ENCODE measurements at regions not wholly inside any gene's neighbourhood (a gene's known extent, or its start where the extent isn't known, plus 50 kb on each side); places are given as distances from the start of the nearest gene placed in this dataset.

DNA sequence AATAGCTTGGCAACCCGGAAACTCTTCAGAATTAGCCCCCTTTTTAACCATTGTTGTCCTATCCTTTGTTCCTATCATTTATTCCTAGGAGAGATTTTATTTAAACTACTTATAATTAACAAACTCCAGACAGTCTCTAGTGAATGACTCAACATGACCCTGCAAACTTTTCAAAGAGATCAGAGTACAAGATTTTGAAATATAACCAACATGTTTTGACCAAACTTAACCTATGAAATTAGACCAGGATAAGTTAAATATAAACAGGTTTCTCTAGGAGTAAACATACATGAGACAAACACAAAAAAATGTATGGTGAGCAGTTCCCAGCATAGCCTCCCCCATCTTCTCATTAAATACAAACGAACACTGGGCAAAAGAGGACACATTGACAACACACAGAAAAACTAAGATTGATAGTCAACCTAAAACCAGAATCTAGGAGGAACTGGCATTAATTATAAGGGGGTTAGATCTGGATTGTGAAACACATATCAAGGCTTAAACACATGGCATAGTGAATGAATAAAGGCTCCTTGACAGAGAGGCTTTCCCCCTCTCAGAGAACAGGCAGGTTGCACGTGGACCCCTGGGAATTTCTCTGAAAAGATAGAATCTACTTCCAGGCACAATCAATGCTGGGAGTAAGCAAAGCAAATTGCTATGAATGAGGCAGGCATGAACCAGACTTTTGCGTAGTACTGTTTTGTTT is 284.1 kb downstream of the IRS1 start:
- TF ChIP-seq, protein P1, sequence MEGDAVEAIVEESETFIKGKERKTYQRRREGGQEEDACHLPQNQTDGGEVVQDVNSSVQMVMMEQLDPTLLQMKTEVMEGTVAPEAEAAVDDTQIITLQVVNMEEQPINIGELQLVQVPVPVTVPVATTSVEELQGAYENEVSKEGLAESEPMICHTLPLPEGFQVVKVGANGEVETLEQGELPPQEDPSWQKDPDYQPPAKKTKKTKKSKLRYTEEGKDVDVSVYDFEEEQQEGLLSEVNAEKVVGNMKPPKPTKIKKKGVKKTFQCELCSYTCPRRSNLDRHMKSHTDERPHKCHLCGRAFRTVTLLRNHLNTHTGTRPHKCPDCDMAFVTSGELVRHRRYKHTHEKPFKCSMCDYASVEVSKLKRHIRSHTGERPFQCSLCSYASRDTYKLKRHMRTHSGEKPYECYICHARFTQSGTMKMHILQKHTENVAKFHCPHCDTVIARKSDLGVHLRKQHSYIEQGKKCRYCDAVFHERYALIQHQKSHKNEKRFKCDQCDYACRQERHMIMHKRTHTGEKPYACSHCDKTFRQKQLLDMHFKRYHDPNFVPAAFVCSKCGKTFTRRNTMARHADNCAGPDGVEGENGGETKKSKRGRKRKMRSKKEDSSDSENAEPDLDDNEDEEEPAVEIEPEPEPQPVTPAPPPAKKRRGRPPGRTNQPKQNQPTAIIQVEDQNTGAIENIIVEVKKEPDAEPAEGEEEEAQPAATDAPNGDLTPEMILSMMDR (IDR thresholded peaks at IDR 0.05): no peak
- TF ChIP-seq, protein P2, sequence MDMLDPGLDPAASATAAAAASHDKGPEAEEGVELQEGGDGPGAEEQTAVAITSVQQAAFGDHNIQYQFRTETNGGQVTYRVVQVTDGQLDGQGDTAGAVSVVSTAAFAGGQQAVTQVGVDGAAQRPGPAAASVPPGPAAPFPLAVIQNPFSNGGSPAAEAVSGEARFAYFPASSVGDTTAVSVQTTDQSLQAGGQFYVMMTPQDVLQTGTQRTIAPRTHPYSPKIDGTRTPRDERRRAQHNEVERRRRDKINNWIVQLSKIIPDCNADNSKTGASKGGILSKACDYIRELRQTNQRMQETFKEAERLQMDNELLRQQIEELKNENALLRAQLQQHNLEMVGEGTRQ (IDR thresholded peaks at IDR 0.05): no peak
- TF ChIP-seq RFX5 (IDR thresholded peaks at IDR 0.05) (no peak), NPAS2 (CRISPR knock-in tag; IDR thresholded peaks at IDR 0.05; ENCODE audit: borderline replicate concordance) (no peak), POLR2A (IDR thresholded peaks at IDR 0.05; ENCODE audit: low read length) (no peak), BHLHE40 (IDR thresholded peaks at IDR 0.05; ENCODE audit: low read depth, low read length) (no peak)
- TF ChIP-seq, protein P3, sequence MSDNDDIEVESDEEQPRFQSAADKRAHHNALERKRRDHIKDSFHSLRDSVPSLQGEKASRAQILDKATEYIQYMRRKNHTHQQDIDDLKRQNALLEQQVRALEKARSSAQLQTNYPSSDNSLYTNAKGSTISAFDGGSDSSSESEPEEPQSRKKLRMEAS (IDR thresholded peaks at IDR 0.05): no peak
- TF ChIP-seq, protein P4, sequence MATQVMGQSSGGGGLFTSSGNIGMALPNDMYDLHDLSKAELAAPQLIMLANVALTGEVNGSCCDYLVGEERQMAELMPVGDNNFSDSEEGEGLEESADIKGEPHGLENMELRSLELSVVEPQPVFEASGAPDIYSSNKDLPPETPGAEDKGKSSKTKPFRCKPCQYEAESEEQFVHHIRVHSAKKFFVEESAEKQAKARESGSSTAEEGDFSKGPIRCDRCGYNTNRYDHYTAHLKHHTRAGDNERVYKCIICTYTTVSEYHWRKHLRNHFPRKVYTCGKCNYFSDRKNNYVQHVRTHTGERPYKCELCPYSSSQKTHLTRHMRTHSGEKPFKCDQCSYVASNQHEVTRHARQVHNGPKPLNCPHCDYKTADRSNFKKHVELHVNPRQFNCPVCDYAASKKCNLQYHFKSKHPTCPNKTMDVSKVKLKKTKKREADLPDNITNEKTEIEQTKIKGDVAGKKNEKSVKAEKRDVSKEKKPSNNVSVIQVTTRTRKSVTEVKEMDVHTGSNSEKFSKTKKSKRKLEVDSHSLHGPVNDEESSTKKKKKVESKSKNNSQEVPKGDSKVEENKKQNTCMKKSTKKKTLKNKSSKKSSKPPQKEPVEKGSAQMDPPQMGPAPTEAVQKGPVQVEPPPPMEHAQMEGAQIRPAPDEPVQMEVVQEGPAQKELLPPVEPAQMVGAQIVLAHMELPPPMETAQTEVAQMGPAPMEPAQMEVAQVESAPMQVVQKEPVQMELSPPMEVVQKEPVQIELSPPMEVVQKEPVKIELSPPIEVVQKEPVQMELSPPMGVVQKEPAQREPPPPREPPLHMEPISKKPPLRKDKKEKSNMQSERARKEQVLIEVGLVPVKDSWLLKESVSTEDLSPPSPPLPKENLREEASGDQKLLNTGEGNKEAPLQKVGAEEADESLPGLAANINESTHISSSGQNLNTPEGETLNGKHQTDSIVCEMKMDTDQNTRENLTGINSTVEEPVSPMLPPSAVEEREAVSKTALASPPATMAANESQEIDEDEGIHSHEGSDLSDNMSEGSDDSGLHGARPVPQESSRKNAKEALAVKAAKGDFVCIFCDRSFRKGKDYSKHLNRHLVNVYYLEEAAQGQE (IDR thresholded peaks at IDR 0.05): no peak
- TF ChIP-seq, protein P5, sequence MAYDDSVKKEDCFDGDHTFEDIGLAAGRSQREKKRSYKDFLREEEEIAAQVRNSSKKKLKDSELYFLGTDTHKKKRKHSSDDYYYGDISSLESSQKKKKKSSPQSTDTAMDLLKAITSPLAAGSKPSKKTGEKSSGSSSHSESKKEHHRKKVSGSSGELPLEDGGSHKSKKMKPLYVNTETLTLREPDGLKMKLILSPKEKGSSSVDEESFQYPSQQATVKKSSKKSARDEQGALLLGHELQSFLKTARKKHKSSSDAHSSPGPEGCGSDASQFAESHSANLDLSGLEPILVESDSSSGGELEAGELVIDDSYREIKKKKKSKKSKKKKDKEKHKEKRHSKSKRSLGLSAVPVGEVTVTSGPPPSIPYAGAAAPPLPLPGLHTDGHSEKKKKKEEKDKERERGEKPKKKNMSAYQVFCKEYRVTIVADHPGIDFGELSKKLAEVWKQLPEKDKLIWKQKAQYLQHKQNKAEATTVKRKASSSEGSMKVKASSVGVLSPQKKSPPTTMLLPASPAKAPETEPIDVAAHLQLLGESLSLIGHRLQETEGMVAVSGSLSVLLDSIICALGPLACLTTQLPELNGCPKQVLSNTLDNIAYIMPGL (CRISPR knock-in tag; IDR thresholded peaks at IDR 0.05; ENCODE audit: borderline replicate concordance): no peak

Data from A549 (cell line).